Activated CD8-positive, alpha-beta T cell treated with anti-CD3 and anti-CD28 coated beads for 36 hours (primary cell): ENCODE measurements at regions not wholly inside any gene's neighbourhood (a gene's known extent, or its start where the extent isn't known, plus 50 kb on each side); places are given as distances from the start of the nearest gene placed in this dataset.
"Not testable (repeated sequence)": the region's sequence is repeated elsewhere in the genome, so short reads cannot be mapped to it uniquely, and the experiment has no call there.

Experiments used
- ATAC-seq: fragments of 200-7000 bp; cut with Tn5 transposase; one replicate; pipeline ENCODE4 v1.10.0; 2021; ENCODE audit warnings: mild to moderate bottlenecking, moderate library complexity
- CTCF ChIA-PET: fragments of 350-600 bp; sonication (Branson Sonifier 250); formaldehyde crosslinking; loops from one replicate; lab custom pipeline; 2021; ENCODE audit warnings: antibody characterized with exemption; lab: Charles Lee
- POLR2A ChIA-PET: fragments of 350-600 bp; sonication (Branson Sonifier 250); formaldehyde crosslinking; loops from one replicate; lab custom pipeline; 2021; ENCODE audit warnings: antibody characterized with exemption; lab: Charles Lee
- DNase-seq: peaks from one replicate; pipeline ENCODE4 v3.0.0-alpha.2; 2020
- H3K27ac Mint-ChIP-seq: one replicate; pipeline ENCODE4 v1.8.0; 2021; ENCODE audit warnings: mild to moderate bottlenecking, mixed read lengths
- H3K27me3 Mint-ChIP-seq: one replicate; pipeline ENCODE4 v1.8.0; 2021; ENCODE audit warnings: mixed read lengths
- H3K36me3 Mint-ChIP-seq: one replicate; pipeline ENCODE4 v1.8.0; 2021; ENCODE audit warnings: low read depth, mixed read lengths
- H3K4me1 Mint-ChIP-seq: one replicate; pipeline ENCODE4 v1.8.0; 2021; ENCODE audit warnings: low read depth, mixed read lengths
- H3K4me3 Mint-ChIP-seq: one replicate; pipeline ENCODE4 v1.8.0; 2021; ENCODE audit warnings: mild to moderate bottlenecking, moderate library complexity, mixed read lengths
- H3K9me3 Mint-ChIP-seq: one replicate; pipeline ENCODE4 v1.8.0; 2021; ENCODE audit warnings: mixed read lengths
- intact Hi-C: fragments of 100-400 bp; cut with micrococcal nuclease; formaldehyde crosslinking; loops from one replicate; pipeline ENCODE4 v1.10.0; 2022
- TF ChIP-seq, protein P1 (sequence below): fragments of 200-600 bp; IDR thresholded peaks from one replicate; pipeline ENCODE4 v1.8.0; 2022; ENCODE audit warnings: antibody characterized with exemption, mild to moderate bottlenecking

- CTCF ChIA-PET, H3K9me3 Mint-ChIP-seq, H3K4me3 Mint-ChIP-seq, POLR2A ChIA-PET, H3K36me3 Mint-ChIP-seq, DNase-seq, H3K27me3 Mint-ChIP-seq, H3K27ac Mint-ChIP-seq, H3K4me1 Mint-ChIP-seq, intact Hi-C loops, ATAC-seq: not testable (repeated sequence)
These were observed 844.6 kb downstream of the TTLL7 start for GRCh38 chr1:83154306-83154705.

DNA sequence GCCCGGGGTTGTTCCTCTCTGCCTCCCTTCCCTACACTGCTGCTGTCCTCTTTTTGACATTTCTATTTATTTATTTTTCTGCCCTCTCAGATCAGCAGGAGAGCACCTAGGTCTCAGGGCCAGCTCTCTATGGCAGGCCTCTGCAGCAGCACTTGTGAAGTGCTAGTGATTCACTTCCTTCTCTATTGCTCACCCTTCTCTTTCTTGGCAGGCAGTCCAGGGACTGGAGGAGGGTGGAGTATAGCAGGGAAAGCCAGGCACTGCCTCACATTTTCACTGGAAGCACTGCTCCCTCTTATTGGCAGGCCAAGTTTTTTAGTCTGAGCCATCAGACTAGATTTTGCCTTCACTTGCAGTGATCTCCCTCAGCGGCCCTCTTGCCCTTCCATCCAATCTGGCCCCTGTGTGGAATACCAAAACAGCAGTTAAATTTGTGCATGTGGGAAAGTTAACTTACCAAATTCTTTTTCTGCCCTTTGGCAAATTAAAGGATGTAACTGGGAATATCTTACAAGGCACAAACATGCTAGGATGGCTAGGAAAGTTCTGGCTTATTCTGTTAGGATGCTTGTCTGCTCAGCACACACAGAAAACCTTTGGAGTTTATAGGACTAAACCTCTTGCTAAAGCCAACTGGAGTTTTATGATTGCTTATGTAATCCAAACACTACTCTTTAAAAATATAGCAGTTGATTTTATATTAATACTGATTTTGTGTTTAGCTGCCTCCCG is 847.6 kb downstream of the TTLL7 start:
- H3K36me3 Mint-ChIP-seq, intact Hi-C loops, H3K9me3 Mint-ChIP-seq, DNase-seq, H3K27ac Mint-ChIP-seq, H3K4me1 Mint-ChIP-seq, POLR2A ChIA-PET, H3K4me3 Mint-ChIP-seq, H3K27me3 Mint-ChIP-seq, CTCF ChIA-PET: not testable (repeated sequence)
- ATAC-seq: peak; percentile 51

- not testable (repeated sequence) for H3K4me3 Mint-ChIP-seq
These were observed 848.5 kb downstream of the TTLL7 start for GRCh38 chr1:83150479-83150878.

DNA sequence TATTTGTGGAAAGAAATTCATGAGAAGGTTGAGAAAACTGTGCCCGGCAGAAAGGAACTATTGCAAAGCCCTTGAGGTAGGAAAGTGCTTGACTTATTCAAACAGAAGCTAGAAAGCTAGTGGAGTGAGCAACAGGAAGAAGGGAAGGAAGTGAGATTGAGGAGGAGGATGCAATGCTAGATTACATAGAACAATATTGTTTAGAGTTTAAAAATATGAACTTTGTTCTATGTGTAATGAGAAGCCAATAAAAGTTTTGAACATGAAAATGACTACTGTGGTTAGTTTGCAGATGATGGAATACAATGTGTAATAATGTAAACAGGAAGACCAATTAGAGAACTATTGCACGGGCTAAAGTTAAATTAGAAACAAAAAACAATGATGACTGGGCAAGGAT is 853.1 kb downstream of the TTLL7 start:
- POLR2A ChIA-PET, H3K4me3 Mint-ChIP-seq: not testable (repeated sequence)

More at GRCh38 chr1:83150479-83150878, 848.5 kb downstream of the TTLL7 start:
- POLR2A ChIA-PET, H3K36me3 Mint-ChIP-seq, CTCF ChIA-PET, ATAC-seq, H3K4me1 Mint-ChIP-seq, H3K27me3 Mint-ChIP-seq, H3K9me3 Mint-ChIP-seq, DNase-seq, intact Hi-C loops, H3K27ac Mint-ChIP-seq: not testable (repeated sequence)

GRCh38 chr1:83142802-83143201 is 856.1 kb downstream of the TTLL7 start:
- ATAC-seq, CTCF ChIA-PET, H3K4me3 Mint-ChIP-seq, DNase-seq, intact Hi-C loops, H3K27ac Mint-ChIP-seq, H3K36me3 Mint-ChIP-seq, H3K27me3 Mint-ChIP-seq, POLR2A ChIA-PET, H3K4me1 Mint-ChIP-seq, H3K9me3 Mint-ChIP-seq: not testable (repeated sequence)

More for the DNA sequence above, 853.1 kb downstream of the TTLL7 start:
- CTCF ChIA-PET, intact Hi-C loops, ATAC-seq, H3K27ac Mint-ChIP-seq, H3K4me1 Mint-ChIP-seq, H3K9me3 Mint-ChIP-seq, H3K27me3 Mint-ChIP-seq, DNase-seq, H3K36me3 Mint-ChIP-seq: not testable (repeated sequence)

- H3K36me3 Mint-ChIP-seq, H3K4me3 Mint-ChIP-seq, intact Hi-C loops, H3K27ac Mint-ChIP-seq, POLR2A ChIA-PET, ATAC-seq, H3K4me1 Mint-ChIP-seq, H3K9me3 Mint-ChIP-seq, CTCF ChIA-PET, H3K27me3 Mint-ChIP-seq, DNase-seq: not testable (repeated sequence)
These were observed 863.3 kb downstream of the TTLL7 start for GRCh38 chr1:83135524-83136157.

- DNase-seq, CTCF ChIA-PET, H3K27ac Mint-ChIP-seq, H3K36me3 Mint-ChIP-seq, H3K9me3 Mint-ChIP-seq, H3K4me3 Mint-ChIP-seq, H3K27me3 Mint-ChIP-seq, intact Hi-C loops, POLR2A ChIA-PET, H3K4me1 Mint-ChIP-seq: not testable (repeated sequence)
- ATAC-seq: peak; percentile 86
These were observed 864.5 kb downstream of the TTLL7 start for GRCh38 chr1:83134322-83135014.

DNA sequence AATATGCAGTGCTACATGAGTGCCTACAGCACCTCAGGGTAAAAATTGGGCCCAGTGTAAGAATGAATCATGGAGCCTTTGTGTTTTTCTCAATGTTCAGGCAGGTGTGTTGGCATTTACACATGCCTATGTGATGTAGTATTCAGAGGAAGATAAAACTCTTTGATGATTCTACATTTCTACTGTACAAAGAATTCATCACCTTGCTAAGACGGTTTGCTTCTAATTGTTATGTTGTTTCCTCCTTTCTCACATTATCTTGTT is 867.3 kb downstream of the TTLL7 start:
- H3K9me3 Mint-ChIP-seq: no peaks in the 10 kb centered on the region
- ChIA-PET CTCF (no interaction called here), POLR2A (no interaction called here)
- H3K27me3 Mint-ChIP-seq: no peaks in the 10 kb centered on the region
- no peak overlapping the region for H3K27ac Mint-ChIP-seq
- H3K4me1 Mint-ChIP-seq: no peaks in the 10 kb centered on the region
- ATAC-seq (no peak), DNase-seq (no peak)
- intact Hi-C loops: no loop called here
- TF ChIP-seq, protein P1, sequence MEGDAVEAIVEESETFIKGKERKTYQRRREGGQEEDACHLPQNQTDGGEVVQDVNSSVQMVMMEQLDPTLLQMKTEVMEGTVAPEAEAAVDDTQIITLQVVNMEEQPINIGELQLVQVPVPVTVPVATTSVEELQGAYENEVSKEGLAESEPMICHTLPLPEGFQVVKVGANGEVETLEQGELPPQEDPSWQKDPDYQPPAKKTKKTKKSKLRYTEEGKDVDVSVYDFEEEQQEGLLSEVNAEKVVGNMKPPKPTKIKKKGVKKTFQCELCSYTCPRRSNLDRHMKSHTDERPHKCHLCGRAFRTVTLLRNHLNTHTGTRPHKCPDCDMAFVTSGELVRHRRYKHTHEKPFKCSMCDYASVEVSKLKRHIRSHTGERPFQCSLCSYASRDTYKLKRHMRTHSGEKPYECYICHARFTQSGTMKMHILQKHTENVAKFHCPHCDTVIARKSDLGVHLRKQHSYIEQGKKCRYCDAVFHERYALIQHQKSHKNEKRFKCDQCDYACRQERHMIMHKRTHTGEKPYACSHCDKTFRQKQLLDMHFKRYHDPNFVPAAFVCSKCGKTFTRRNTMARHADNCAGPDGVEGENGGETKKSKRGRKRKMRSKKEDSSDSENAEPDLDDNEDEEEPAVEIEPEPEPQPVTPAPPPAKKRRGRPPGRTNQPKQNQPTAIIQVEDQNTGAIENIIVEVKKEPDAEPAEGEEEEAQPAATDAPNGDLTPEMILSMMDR: no peak
- H3K36me3 Mint-ChIP-seq: no peaks in the 10 kb centered on the region
- H3K4me3 Mint-ChIP-seq: no peak overlapping the region
